PC-3 (cell line): ENCODE measurements at regions not wholly inside any gene's neighbourhood (a gene's known extent, or its start where the extent isn't known, plus 50 kb on each side); places are given as distances from the start of the nearest gene placed in this dataset.
A peak's percentile ranks its signal among the peaks of the same experiment; 100 is the strongest.

Source experiments
- ATAC-seq: fragments of 200-7000 bp; cut with Tn5 transposase; 2 replicates; pipeline ENCODE4 v1.9.1; 2020; ENCODE audit warnings: mild to moderate bottlenecking, moderate library complexity
- BruUV-seq: library from RNA; stranded (reverse); fragments of 400-500 nt; replicated peaks from 2 replicates; lab custom pipeline; 2021; lab: Mats Ljungman, UMichigan
- CTCF ChIA-PET: fragments of 300-600 bp; sonication (Branson Sonifier 250); formaldehyde crosslinking; loops from one replicate; lab custom pipeline; 2022; ENCODE audit warnings: antibody characterized with exemption; lab: Charles Lee
- POLR2A ChIA-PET: fragments of 300-600 bp; sonication (Branson Sonifier 250); formaldehyde crosslinking; loops from one replicate; lab custom pipeline; 2022; ENCODE audit warnings: antibody characterized with exemption; ENCODE audit not compliant: unreplicated experiment; lab: Charles Lee
- DNase-seq: peaks from one replicate; pipeline ENCODE4 v3.0.0-alpha.2; 2015
- H2AFZ ChIP-seq: fragments of 300-600 bp; sonication (generic); 2 replicates; pipeline ENCODE4 v1.6.0; 2016; ENCODE audit warnings: antibody characterized with exemption, low read length
- H3F3A ChIP-seq: fragments of 300-600 bp; sonication (generic); one replicate; pipeline ENCODE4 v1.6.0; 2017; ENCODE audit warnings: antibody characterized with exemption, low read length, control low read depth, mild to moderate bottlenecking; ENCODE audit not compliant: unreplicated experiment
- H3K27ac ChIP-seq: fragments of 300-600 bp; sonication (generic); 2 replicates; pipeline ENCODE4 v1.5.1; 2016; ENCODE audit warnings: mild to moderate bottlenecking, low read length
- H3K27me3 ChIP-seq: fragments of 300-600 bp; sonication (generic); 2 replicates; pipeline ENCODE4 v1.6.1; 2016; ENCODE audit warnings: low read length, mixed read lengths
- H3K36me3 ChIP-seq: fragments of 300-600 bp; sonication (generic); 2 replicates; pipeline ENCODE4 v1.6.1; 2016; ENCODE audit warnings: low read depth, mixed run types, low read length, mixed read lengths
- H3K4me1 ChIP-seq: fragments of 300-600 bp; sonication (generic); 2 replicates; pipeline ENCODE4 v1.5.1; 2016; ENCODE audit warnings: low read length; ENCODE audit not compliant: insufficient read depth
- H3K4me2 ChIP-seq: fragments of 300-600 bp; sonication (generic); 2 replicates; pipeline ENCODE4 v1.6.0; 2016; ENCODE audit warnings: low read length
- H3K4me3 ChIP-seq: fragments of 300-600 bp; sonication (generic); 2 replicates; pipeline ENCODE4 v1.5.1; 2016; ENCODE audit warnings: mild to moderate bottlenecking, low read length, mixed read lengths
- H3K79me2 ChIP-seq: fragments of 300-600 bp; sonication (generic); 2 replicates; pipeline ENCODE4 v1.6.1; 2017; ENCODE audit warnings: low read length, mixed read lengths
- H3K9ac ChIP-seq: fragments of 300-600 bp; sonication (generic); 2 replicates; pipeline ENCODE4 v1.6.0; 2016; ENCODE audit warnings: mild to moderate bottlenecking, low read length
- H3K9me2 ChIP-seq: fragments of 300-600 bp; sonication (generic); replicated peaks from 2 replicates; pipeline ENCODE4 v1.6.1; 2016; ENCODE audit warnings: mixed run types, low read length, mixed read lengths
- H3K9me3 ChIP-seq: fragments of 300-600 bp; sonication (generic); 2 replicates; pipeline ENCODE4 v1.6.1; 2016; ENCODE audit warnings: low read length, mixed read lengths
- H4K20me1 ChIP-seq: fragments of 300-600 bp; sonication (generic); 2 replicates; pipeline ENCODE4 v1.6.1; 2016; ENCODE audit warnings: low read length, mixed read lengths
- CTCF ChIP-seq: fragments of 300-600 bp; sonication (generic); conservative IDR thresholded peaks from 2 replicates; pipeline ENCODE4 v1.5.1; 2017; ENCODE audit warnings: antibody characterized with exemption, low read depth, mild to moderate bottlenecking, low read length
- EZH2 ChIP-seq: fragments of 300-600 bp; sonication (generic); IDR thresholded peaks from one replicate; pipeline ENCODE4 v1.6.1; 2017; ENCODE audit warnings: antibody characterized with exemption, mild to moderate bottlenecking, low read length; ENCODE audit not compliant: unreplicated experiment
- EZH2phosphoT487 ChIP-seq: fragments of 300-600 bp; sonication (generic); IDR thresholded peaks from 2 replicates; pipeline ENCODE4 v1.6.1; 2018; ENCODE audit warnings: mild to moderate bottlenecking, antibody characterized with exemption, low read length, borderline replicate concordance
- intact Hi-C: fragments of 100-400 bp; cut with micrococcal nuclease; formaldehyde crosslinking; loops from 2 replicates; pipeline ENCODE4 v1.9.0; 2023

- CTCF ChIA-PET: no interaction called here
- no TSS peak for BruUV-seq
- POLR2A ChIA-PET: interaction anchor here (0.6 kb wide), 1 partner anchor 66 kb away, joined by 3 read pairs; no protein-coding TSS in a partner anchor
Observed at GRCh38 chr2:47262657-47263056, 86.3 kb upstream of the CALM2 start.

GRCh38 chr2:47260971-47261370, 84.7 kb upstream of the CALM2 start:
- TF ChIP-seq EZH2: no peak
- no peak for TF ChIP-seq EZH2phosphoT487
- TF ChIP-seq CTCF: no peak
- peaks cover 27% of the 10 kb centered on the region for H3K4me1 ChIP-seq
- no peak overlapping the region for H3K9ac ChIP-seq
- BruUV-seq: no TSS peak
- CTCF ChIA-PET: no interaction called here
- no peak overlapping the region for H2AFZ ChIP-seq
- peak; percentile 56 for DNase-seq
- intact Hi-C loops: no loop called here
- no peaks in the 10 kb centered on the region for H3K36me3 ChIP-seq
- POLR2A ChIA-PET: interaction anchor here (0.5 to 0.6 kb wide), 2 partner anchors 66 to 279 kb away, joined by 3 to 4 read pairs; no protein-coding TSS in a partner anchor
- H3K9me3 ChIP-seq: no peaks in the 10 kb centered on the region
- H4K20me1 ChIP-seq: no peaks in the 10 kb centered on the region
- no peak overlapping the region for H3K4me3 ChIP-seq
- peak; percentile 21; the same call in 1 of the 2 replicates for ATAC-seq
- H3K4me2 ChIP-seq: no peak overlapping the region
- no peaks in the 10 kb centered on the region for H3K79me2 ChIP-seq
- H3F3A ChIP-seq: no peaks in the 10 kb centered on the region
- H3K27ac ChIP-seq: no peak overlapping the region
- no peaks in the 10 kb centered on the region for H3K9me2 ChIP-seq
- no peaks in the 10 kb centered on the region for H3K27me3 ChIP-seq

More at GRCh38 chr2:47262657-47263056, 86.3 kb upstream of the CALM2 start:
- H3K79me2 ChIP-seq: no peaks in the 10 kb centered on the region
- H2AFZ ChIP-seq: no peak overlapping the region
- H3K4me3 ChIP-seq: no peak overlapping the region
- no peak overlapping the region for H3K9ac ChIP-seq
- no peaks in the 10 kb centered on the region for H3K9me3 ChIP-seq
- H3K9me2 ChIP-seq: no peaks in the 10 kb centered on the region
- no peaks in the 10 kb centered on the region for H3K36me3 ChIP-seq
- no peaks in the 10 kb centered on the region for H3K27me3 ChIP-seq
- no peak for ATAC-seq
- TF ChIP-seq EZH2phosphoT487: no peak
- TF ChIP-seq EZH2: no peak
- H3F3A ChIP-seq: no peaks in the 10 kb centered on the region
- no peak for DNase-seq
- H4K20me1 ChIP-seq: no peaks in the 10 kb centered on the region
- no peak overlapping the region for H3K27ac ChIP-seq
- intact Hi-C loops: no loop called here
- H3K4me2 ChIP-seq: no peak overlapping the region
- peaks cover 30% of the 10 kb centered on the region for H3K4me1 ChIP-seq

GRCh38 chr2:47259829-47260228, 83.5 kb upstream of the CALM2 start:
- Histone ChIP-seq H3F3A (no peaks in the 10 kb centered on the region), H3K9me3 (no peaks in the 10 kb centered on the region), H3K4me1 (peaks cover 16% of the 10 kb centered on the region), H3K79me2 (no peaks in the 10 kb centered on the region), H3K27me3 (no peaks in the 10 kb centered on the region), H3K9me2 (no peaks in the 10 kb centered on the region), H3K9ac (no peak overlapping the region), H3K27ac (no peak overlapping the region), H3K36me3 (no peaks in the 10 kb centered on the region), H3K4me2 (no peak overlapping the region), H2AFZ (no peak overlapping the region), H3K4me3 (no peak overlapping the region), H4K20me1 (no peaks in the 10 kb centered on the region)
- ChIA-PET POLR2A (no interaction called here), CTCF (no interaction called here)
- TF ChIP-seq EZH2 (no peak), EZH2phosphoT487 (no peak), CTCF (no peak)
- BruUV-seq: no TSS peak
- no peak for DNase-seq
- no peak for ATAC-seq
- intact Hi-C loops: no loop called here
